ENCODE measurements at regions not wholly inside any gene's neighbourhood (a gene's known extent, or its start where the extent isn't known, plus 50 kb on each side); places are given as distances from the start of the nearest gene placed in this dataset.

DNA sequence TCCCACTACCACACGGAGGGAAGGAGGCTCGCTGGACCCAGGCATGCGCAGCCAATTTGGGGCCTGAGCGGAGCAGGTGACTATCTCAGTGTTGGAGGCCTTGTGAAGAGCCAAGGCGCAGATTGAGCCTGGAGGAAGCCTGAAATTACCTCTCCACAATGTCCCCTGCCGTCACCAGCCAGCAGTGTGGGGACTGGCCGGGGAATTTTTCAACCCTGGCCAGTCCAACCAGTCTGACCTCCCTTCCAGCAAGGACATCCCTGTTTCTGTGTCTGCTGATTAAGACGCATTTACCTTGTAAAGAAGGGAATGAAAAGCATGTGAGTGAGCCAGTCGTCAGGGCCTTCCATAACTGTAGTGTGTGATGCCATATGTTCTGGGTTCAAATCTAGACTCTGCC lies 198.1 kb upstream of the IRX3 start:
- DNase-seq (ENCODE audit: low read depth, low spot score): no peak

DNA sequence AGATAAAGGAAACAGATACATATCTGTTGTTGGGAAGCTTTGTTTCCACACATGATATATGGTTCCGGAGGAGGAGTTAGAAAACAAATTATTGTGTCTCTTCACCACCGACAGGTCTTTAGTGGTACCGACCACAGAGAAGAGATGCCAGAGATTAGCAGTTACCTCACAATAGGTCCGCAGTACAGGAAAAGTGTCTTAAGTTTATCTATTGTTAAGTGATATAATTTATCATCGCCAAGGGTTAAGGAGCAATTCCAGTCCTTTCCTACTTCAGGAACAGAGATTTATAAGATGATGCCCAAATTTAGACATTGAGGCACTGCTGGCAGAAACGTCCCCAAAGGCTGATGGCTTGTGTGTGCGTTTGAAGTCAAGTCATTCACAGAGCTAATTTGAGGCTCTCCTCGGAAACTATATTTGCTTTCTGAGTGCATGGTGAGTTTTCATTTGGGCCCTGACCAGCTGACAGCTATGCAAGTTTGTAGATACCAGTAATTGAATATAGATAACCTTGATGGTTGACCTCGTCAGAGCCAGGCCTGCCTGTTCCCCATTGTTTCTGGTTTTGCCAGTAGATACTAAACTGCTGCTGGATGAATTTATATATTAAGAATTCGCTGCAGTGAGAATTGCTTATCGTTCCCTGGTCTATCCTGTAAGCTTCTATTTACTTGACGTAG lies 196.4 kb upstream of the IRX3 start:
- no peak for DNase-seq (ENCODE audit: low read depth, low spot score)

- no peak for DNase-seq (ENCODE audit: low read depth, low spot score)
Observed at GRCh38 chr16:54480429-54480828, 193.8 kb upstream of the IRX3 start.

GRCh38 chr16:54479546-54479945 lies 193.0 kb upstream of the IRX3 start:
- DNase-seq (ENCODE audit: low read depth, low spot score): no peak

GRCh38 chr16:54477714-54478113 lies 191.1 kb upstream of the IRX3 start:
- DNase-seq (ENCODE audit: low read depth, low spot score): no peak

DNA sequence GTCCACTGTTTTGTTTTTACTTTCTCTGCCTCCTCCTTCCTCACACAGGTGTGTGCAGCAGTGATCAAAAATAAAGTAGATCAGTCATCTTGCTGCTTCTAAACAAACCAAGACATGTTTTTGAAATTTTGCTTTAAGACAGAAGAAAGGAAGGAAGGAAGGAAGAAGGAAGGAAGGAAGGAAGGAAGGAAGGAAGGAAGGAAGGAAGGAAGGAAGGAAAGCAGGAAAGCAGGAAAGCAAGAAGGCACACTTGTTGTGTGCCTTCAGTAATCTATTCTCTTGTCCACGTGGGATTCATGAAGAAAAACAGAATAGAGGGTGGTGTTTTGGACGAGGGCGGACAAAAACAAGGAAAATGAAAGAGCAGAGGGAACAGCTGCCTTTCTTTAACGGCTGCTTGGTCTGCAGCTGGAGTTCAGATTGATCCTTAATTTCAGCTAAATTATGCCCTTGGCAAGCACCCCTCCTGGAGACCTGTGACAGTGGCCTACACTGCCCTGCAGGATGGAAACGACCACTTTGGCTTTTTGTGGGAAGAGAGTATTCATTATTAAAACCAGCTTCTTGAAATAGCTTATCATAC lies 188.5 kb upstream of the IRX3 start:
- DNase-seq (ENCODE audit: low read depth, low spot score): no peak

DNA sequence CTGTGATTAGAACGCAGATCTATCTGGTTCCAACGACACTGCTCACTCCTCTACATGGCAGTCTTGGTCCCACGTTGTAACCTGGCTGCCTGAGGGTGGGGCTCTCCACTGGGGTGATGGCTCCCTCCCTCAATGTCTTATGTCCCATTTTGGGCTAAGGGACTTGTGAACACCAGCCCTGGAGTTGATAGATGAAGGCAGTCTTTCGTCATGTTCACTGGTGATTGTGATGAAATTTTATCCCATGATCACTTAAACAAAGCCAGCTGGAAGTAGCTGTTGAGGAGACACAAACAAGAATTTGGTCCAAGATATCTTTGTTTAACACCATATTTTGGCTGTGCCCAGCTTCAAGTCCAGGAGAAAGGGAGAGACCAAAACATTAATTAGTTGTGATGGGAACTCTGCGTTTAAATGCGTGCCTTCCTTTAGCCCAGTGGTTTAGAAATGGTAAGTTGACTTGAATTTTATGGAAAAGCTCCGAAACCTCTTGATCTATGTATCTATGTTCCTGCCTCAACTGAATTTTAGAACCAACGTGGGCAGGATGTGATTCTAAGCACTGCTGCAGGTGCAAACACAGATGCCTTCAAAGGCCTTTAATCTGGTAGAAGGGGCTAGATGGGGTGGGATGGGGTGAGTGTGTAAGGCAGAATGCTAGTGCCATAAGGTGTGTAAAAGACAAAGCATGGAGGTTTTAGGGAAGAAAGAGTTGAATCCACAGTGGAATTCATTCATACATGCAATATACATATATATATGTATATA lies 186.8 kb upstream of the IRX3 start:
- DNase-seq (ENCODE audit: low read depth, low spot score): no peak

GRCh38 chr16:54467398-54467797 lies 180.8 kb upstream of the IRX3 start:
- no peak for DNase-seq (ENCODE audit: low read depth, low spot score)

DNA sequence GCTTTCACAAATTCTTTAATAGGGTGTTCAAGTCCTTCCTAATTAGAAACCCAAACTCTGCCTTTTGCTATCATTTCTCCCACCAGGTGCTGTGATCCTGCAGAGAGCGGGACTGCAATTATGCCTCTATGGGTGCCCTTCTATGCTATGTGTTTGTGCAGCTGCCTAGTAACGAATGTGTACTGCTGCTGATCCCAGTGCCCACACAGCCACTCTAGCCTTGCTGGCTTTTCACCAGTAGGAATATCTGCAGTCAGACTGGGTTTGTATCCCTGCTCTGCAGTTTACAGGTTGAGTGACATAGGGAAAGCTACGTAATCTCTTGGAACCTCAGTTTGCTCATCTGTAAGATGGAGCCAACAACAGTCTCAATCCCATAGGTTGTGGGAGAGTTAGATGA lies 179.6 kb upstream of the IRX3 start:
- no peak for DNase-seq (ENCODE audit: low read depth, low spot score)

GRCh38 chr16:54465063-54465462 lies 178.5 kb upstream of the IRX3 start:
- DNase-seq (ENCODE audit: low read depth, low spot score): no peak

GRCh38 chr16:54462771-54463170 lies 176.2 kb upstream of the IRX3 start:
- no peak for DNase-seq (ENCODE audit: low read depth, low spot score)

GRCh38 chr16:54462151-54462651 lies 175.6 kb upstream of the IRX3 start:
- peak; percentile 69 for DNase-seq (ENCODE audit: low read depth, low spot score)

DNA sequence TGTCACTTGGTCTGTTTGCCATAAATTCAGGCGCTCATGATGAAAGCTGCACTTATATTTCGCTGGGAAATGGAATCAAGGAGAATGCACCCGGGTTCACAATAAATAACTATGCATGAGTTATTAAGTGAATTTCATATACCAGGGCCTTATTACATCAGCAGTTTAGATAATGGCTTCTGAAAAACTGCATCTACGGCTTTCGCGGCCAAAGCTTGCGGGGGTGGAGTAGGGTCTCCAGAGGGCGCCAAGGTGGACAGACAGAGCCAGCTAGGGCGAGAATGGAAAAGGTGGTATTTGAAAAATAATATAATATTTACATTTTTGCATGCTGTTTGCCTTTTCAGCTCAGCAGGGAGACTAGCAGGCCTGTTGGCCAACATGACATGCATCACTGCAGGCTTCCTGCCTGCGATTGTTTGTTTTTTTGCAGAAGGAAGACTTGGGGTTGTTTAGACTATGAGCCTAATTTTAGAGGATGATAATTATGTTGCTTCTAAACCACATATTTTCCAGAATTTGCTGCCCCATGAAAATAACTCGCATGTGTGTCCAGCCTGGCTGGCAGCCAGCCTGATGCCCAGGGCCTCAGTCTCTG lies 173.8 kb upstream of the IRX3 start:
- no peak for DNase-seq (ENCODE audit: low read depth, low spot score)

GRCh38 chr16:54459509-54460262 lies 173.1 kb upstream of the IRX3 start:
- peak; percentile 38 for DNase-seq (ENCODE audit: low read depth, low spot score)

- DNase-seq (ENCODE audit: low read depth, low spot score): no peak
Observed at GRCh38 chr16:54458923-54459322, 172.3 kb upstream of the IRX3 start.

GRCh38 chr16:54456291-54456690 lies 169.7 kb upstream of the IRX3 start:
- DNase-seq (ENCODE audit: low read depth, low spot score): no peak

DNA sequence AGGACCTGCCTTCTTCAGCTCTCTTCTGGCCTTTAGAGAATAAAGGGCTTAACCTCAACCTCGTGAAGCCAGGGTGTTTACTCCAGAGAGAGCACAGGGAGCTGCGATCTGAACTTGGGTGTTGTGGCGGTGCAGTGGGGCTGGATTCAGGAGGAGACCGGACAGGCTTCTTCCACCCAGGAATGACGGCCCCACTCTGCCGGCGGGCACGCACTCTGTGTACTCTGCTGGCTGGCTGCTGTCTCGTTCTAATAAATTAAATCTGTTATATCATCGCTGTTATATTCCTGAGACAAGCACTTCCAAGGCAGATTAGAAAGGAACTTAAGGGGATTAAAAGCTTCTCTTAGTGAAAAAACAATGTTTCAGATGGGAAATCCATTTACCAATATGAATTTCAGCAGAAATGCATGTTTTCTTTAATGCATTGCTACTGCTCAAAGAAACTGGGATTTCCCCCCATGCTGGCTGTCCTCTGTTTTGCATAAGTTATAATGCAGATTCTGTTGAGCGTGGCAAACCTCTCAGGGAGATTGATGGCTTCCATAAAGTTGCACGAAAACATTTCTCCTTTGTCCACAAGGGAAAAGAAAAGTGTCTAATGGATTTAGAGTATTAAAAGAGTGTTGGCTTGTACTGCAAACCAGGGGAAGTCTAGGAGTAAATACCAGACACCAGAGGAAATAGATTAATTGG lies 168.6 kb upstream of the IRX3 start:
- DNase-seq (ENCODE audit: low read depth, low spot score): no peak

DNA sequence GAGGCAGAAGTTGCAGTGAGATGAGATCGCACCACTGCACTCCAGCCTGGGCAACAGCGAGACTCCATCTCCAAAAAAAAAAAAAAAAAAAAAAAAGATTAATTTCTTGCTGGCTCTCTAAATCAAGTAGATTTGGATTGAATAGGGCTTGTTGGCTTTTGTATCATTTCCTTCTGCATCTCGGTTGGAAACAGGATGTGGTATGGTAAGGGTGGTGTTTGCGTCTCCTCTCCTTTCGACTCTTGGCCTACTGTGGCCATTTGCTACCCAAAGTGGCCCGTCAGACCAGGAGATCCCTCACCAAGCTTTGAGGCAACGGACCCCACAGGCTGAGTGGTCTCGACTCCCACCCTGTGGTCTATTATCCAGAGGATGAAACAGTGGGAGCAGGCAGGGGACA lies 168.0 kb upstream of the IRX3 start:
- DNase-seq (ENCODE audit: low read depth, low spot score): no peak

DNA sequence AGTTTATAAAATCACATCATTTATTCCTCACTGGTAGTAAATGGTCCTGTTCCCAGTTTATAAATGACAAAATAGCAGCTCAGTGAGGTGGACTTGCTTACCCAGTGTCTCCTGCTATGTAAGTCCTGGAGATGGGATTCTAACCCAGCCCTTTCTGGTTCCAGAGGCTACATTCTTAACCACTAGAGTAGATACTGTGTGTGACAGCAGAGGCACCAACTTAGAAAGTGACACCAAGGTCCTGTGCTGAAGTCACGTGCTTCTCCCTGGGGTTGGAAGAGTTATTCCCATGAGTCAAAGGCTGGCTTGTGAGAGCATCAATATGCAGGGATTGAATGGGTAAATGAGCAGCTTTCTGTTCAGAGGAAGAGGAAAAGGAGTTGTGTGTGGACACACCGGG lies 167.3 kb upstream of the IRX3 start:
- DNase-seq (ENCODE audit: low read depth, low spot score): peak; percentile 8

DNA sequence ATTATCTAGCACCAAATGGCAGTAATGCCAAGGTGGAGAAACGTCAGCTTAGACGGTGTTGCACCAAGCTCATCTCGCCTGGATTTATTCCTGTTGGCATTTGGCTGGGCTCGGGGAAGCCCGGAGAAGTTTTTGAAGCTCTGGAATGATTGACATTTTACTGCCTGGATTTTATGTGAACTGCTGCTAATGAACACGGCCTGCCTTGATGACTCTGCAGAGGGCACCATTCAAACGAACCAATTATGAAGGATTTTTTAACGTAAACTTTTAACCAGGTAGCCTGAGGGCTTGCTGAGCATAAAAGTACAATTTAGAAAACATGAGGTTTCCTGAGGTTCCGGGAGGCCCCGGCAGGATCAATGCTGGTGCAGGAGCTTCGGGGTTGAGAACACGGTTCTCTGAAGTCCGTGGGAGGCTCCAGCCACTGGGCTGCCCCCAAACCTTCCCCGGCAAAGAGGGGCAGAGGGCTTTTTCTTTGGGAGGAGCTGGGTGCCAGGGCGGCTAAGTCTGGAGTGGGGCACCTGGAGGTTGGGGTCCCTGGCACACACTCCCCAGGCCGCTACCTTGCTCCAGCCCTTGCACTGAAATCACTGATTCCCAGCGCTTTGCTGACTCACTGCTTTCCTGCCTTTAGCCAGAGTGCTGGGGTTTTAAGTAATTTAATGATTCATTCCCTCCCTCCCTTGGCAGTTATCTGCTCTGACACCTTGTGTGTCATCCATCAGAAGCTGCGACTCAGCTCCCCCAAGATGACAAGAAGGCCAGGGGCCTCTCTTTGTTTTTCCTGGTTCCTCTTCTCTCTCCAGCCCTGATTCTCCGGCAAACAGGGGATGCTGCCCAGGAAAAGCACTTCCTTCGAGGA lies 161.2 kb upstream of the IRX3 start:
- peak; percentile 85 for DNase-seq (ENCODE audit: low read depth, low spot score)
